NCI-H774 (cell line): ENCODE measurements at regions not wholly inside any gene's neighbourhood (a gene's known extent, or its start where the extent isn't known, plus 50 kb on each side); places are given as distances from the start of the nearest gene placed in this dataset.
"Not testable (repeated sequence)": the region's sequence is repeated elsewhere in the genome, so short reads cannot be mapped to it uniquely, and the experiment has no call there.

Experiments used
- DNase-seq: peaks from one replicate; lab custom pipeline; 2025; lab: John Stamatoyannopoulos, UW

GRCh38 chr16:54985156-54985555 lies 54.5 kb downstream of the IRX5 start:
- no peak for DNase-seq

DNA sequence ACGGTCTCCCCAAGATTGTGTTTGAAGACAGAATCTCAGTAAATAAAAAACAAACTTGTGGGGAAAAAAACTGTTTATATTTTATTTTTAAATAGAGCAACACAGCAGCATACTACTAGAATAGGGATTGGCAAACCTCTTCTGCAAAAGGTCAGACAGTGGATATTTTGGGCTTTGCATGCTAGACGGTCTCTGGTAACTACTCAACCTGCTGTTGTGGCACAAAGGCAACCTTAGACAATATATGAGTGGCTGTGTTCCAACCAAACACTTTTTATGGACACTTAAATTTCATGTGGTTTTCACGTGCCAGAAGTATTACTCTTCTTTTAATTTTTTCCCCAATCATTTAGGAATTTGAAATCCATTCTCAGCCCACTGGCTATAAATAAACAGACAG lies 55.0 kb downstream of the IRX5 start:
- no peak for DNase-seq

DNA sequence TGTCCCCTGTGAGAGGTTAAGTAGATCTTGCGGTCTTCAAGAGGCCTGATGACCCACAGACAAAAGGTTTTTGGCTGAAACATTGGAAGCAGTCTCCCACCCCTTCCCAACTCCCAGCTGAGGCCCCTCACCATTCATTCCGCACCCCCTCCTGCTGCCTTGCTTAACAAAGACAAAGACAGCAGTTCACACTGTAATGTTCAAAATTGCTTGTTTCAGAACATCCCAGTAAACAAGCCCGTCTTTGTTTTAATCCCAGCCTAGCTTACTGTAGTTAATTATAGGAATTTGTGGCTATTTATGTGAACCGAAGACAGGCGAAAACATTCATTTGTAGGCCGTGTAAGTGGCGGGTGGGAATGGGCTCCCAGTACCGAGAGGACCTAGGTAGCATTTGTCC lies 55.7 kb downstream of the IRX5 start:
- no peak for DNase-seq

DNA sequence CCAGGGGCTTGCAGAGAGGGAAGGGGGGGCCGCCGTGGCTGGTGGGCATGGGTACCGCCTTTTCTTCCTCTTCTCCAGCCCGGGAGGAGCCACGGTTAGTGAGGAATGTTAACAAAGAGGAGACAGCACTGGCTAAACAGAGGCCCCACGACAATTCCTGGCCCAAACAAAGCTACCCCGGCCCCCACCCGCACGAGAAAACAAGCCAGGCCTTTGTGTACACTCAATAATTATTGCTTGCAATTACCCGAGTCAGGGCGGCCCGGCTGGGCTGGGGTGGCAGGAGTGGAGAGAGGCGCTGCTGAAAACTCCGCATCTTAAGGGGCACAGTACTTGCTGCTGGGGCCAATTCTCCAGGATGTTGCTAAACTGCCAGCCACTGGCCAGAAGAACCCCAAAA lies 56.4 kb downstream of the IRX5 start:
- DNase-seq, result no peak

- DNase-seq, result no peak
Measured at GRCh38 chr16:54991525-54991924, 60.9 kb downstream of the IRX5 start.

DNA sequence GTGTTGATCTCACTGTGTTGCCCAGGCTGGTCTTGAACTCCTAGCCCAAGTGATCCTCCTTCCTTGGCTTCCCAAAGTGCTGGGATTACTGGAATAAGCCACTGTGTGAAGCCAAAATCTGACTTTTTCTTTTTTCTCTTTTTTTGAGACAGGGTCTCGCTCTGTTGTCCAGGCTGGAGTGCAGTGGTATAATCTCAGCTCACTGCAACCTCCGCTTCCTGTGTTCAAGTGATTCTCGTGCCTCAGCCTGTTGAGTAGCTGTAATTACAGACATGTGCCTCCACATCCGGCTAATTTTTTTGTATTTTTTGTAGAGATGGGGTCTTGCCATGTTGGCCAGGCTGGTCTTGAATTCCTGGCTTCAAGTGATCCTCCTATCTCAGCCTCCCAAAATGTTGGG lies 61.3 kb downstream of the IRX5 start:
- not testable (repeated sequence) for DNase-seq

DNA sequence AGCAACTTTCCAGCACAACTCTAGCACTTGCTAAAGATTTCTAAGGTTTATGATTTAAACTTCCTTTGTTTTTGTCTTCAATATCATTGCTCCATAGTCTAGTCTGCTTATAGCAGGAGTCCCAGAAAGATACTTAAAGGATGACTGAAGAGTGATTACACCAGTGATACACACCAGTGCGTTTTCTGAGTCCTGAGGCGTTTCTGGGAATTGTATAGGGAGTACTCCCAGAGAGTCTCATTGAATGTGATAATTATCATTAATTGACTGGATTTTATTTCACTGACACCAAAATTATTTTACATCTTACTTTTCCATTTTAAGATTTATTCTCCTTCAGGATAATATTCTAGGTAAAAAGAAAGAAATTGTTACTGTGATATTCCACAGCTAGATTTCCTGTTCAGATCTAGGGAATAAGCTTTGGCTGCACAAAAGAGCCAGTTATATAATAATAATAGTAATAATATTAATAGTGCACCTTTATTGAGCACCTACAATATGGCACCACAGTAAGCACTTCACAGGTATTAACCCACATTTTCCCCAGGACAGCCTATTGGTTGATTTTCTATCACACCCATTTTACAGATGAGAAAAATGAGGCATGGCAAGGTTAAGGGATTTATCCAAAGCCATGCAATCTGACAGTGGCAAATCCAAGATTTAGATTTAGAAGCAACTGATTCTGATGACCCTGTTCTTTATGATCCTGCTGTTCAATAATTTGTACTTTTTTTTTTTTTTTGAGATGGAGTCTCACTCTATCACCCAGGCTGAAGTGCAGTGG lies 62.6 kb downstream of the IRX5 start:
- DNase-seq, result no peak

DNA sequence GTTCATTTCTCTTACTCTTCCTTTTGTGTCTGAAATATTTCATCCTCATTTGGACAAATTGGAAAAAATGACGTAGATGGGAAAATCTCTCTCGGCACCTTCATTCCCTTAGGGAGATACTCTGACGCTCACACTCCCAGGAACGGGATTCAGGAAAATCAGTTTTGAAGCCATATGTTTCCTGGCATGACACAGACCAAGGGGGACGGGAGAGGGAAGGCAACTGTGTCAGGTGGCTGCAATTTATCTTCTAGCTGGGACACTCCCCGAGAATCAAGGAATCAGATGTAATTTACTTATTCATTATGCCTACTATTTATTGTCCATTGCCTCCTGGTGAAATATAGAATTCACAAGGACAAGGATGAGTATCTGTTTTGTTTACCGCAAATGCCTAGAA lies 65.5 kb downstream of the IRX5 start:
- no peak for DNase-seq

GRCh38 chr16:54998834-54999233 lies 68.2 kb downstream of the IRX5 start:
- DNase-seq, result no peak

- DNase-seq, result no peak
Measured at GRCh38 chr16:54999481-54999880, 68.8 kb downstream of the IRX5 start.

GRCh38 chr16:55000595-55000994 lies 69.9 kb downstream of the IRX5 start:
- no peak for DNase-seq

DNA sequence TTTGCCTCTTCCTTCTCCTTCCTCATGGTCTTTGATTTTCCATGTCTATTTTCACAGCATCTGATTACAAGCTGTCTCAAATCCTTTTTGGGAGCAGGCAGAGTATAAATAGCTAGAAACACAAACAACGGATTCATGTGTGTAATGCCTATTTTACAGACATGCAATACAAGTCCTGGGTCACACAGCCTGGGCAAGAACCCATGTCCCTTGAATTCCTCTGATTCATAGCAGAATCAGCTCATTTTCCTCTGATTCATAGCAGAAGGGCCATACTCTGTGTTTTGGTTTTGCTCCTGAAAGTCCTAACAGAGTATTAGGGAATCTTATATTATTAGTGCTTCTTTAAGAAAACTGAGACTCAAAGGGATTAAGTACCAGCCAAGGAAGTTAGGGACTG lies 71.3 kb downstream of the IRX5 start:
- DNase-seq, result no peak

- no peak for DNase-seq
Measured at GRCh38 chr16:55002419-55002818, 71.8 kb downstream of the IRX5 start.

DNA sequence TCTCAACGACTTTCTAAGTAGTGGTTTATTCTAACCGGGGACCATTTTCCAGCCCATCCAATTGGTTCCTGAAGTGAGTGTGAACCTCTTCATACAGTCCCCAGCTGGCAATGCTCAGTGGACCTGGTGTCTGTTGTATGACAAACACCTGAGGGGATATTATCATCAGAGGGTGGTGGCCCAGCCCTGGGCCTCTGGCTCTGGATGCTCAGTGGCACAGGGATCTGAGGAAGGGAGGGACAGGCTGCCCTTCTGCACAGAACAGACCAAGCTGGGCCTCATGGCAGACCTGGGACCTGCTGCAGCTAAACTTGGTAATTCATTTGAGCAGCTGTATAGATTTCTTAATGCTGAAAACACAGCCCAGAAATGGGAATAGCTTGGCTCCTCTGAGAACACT lies 72.6 kb downstream of the IRX5 start:
- no peak for DNase-seq

DNA sequence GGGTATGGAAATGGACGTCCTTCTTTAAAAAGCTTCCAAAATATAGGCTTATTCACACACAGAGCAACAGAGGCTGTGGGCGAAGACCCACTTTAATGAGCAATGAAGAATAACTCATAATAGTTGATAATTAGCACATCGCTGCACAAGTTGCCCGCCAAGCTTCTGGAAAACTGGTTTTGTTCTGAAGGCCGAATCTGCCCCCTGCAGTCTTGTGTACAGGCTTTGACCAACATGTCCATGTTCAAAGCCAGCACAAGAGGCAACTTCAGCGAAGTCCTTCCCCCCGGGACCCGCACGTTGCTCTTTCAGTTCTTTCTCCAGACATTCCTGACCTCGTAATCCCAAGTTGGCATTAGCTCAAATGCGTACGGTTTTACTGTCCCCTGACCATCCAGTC lies 73.3 kb downstream of the IRX5 start:
- DNase-seq, result no peak

DNA sequence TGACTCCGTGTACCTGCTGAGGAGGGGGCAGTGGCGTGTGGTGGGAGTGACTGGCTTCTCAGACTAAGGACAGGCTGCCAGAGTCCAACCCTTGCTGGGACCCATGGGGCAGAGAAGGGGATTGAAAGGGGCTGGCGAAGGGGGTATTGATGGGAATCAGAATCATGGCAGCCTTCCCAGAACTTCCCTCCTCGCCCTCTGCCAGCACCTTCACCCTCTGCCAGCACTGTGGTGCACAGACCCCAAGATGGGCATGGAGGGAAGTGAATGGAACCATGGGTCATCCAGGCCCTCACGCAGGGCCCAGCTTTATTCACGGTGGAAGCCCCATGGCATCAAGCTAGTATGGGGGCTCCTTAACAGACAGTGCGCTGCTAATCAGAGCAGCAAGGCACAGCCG lies 76.8 kb downstream of the IRX5 start:
- no peak for DNase-seq

GRCh38 chr16:55008836-55009510 lies 78.3 kb downstream of the IRX5 start:
- no peak for DNase-seq

- DNase-seq, result no peak
Measured at GRCh38 chr16:55009581-55009980, 78.9 kb downstream of the IRX5 start.

DNA sequence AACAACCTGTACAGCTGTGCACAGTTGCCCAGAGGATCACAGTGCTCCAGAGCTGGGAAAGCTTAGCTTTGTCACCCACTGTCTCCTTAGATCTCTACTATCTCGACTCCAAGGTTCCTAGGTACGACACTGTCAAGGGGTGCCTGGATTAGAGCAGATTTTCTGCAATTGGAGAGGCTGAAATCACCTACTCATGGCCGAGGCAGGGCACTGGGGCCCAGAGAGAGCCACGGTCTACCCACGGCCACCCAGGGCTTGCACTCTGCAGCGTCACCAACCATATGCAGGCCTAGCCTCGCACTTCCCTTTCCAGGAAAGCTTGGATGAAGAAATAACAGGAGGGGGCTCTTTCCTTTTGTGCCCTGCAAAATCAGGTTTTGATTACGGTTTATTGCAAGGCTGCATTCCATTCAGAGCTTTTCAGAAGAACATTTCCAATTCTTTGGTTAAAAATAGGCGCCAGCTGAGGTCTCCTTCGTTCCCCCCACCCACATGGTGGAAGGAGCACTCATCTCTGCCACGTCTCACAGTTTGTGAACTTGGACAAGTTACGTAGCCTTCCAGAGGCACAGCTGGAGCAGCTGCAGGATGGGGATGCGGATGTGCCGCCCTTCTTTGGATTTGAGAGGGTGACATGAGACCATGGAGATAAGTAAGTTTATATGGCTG lies 80.0 kb downstream of the IRX5 start:
- DNase-seq, result no peak

- no peak for DNase-seq
Measured at GRCh38 chr16:55012362-55012761, 81.7 kb downstream of the IRX5 start.

DNA sequence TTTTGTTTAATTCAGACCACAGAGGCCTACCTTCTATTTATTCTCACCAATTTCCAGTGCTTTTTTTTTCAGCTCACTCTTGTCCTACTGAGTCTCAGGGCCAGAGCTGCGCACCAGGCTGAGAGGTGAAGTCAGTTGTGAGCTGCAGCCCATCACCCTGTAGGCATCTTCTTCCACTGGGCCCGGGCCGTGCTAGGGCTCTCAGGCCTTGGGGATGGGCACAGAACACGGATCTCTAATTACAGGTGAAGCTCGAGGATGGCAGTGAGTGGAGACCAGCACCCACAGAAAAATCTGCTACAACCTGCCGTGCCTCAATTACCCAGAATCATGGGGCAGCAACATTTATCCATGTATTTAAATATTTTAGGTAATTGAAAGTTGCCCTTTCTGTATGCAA lies 82.1 kb downstream of the IRX5 start:
- no peak for DNase-seq

DNA sequence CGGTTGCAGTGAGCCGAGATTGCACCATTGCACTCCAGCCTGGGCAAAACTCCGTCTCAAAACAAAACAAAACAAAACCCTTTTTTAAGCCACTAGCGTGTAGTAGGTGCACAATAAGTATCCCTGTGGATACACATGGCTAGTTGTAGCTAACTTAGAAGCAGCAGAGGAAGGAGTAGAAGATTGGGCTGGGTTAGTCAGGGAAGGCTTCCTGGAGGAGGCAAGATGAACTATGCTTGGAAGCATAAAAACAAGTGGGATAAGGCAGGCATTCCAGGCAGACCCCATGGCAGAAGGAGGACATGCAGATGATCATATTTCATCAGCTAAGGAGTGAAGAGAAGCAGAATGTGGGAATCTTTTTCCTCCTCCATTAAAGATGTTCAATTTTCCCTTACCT lies 83.4 kb downstream of the IRX5 start:
- DNase-seq, result no peak

GRCh38 chr16:55015181-55015913 lies 84.7 kb downstream of the IRX5 start:
- DNase-seq, result no peak
